IPS DF 6.9 (cell line): ENCODE measurements at regions not wholly inside any gene's neighbourhood (a gene's known extent, or its start where the extent isn't known, plus 50 kb on each side); places are given as distances from the start of the nearest gene placed in this dataset.

ENCODE experiments used
- DNase-seq: peaks from one replicate; pipeline ENCODE4 v3.0.0-alpha.2; 2013; ENCODE audit warnings: low read depth, low spot score
- H3K27ac ChIP-seq: one replicate; pipeline ENCODE4 v1.5.1; 2013; ENCODE audit warnings: low read length, control low read depth
- H3K27me3 ChIP-seq: 2 replicates; pipeline ENCODE4 v1.6.1; 2013; ENCODE audit warnings: mild to moderate bottlenecking, low read length; ENCODE audit not compliant: control insufficient read depth, insufficient read depth
- H3K36me3 ChIP-seq: 2 replicates; pipeline ENCODE4 v1.6.1; 2013; ENCODE audit warnings: low read length; ENCODE audit not compliant: control insufficient read depth, insufficient read depth
- H3K4me1 ChIP-seq: 2 replicates; pipeline ENCODE4 v1.6.1; 2013; ENCODE audit warnings: low read length; ENCODE audit not compliant: control insufficient read depth, insufficient read depth
- H3K4me3 ChIP-seq: 2 replicates; pipeline ENCODE4 v1.5.1; 2013; ENCODE audit warnings: mild to moderate bottlenecking, low read length
- H3K9me3 ChIP-seq: 2 replicates; pipeline ENCODE4 v1.6.1; 2013; ENCODE audit warnings: low read length, inconsistent platforms; ENCODE audit not compliant: control insufficient read depth, insufficient read depth
- WGBS: extraction: QIAGEN DNeasy Blood & Tissue Kit; methylation state at CpG from one replicate; pipeline ENCODE4 v1.1.7; 2013; ENCODE audit warnings: mixed read lengths, missing lambda C conversion rate; ENCODE audit not compliant: insufficient read length, insufficient coverage; 5-methylcytosine and 5-hydroxymethylcytosine counted together

GRCh38 chr20:40109136-40109535 lies 579.9 kb downstream of the MAFB start:
- Histone ChIP-seq H3K27me3 (peaks cover 1% of the 10 kb centered on the region; the same call in 1 of the 2 replicates), H3K4me1 (no peaks in the 10 kb centered on the region), H3K9me3 (no peaks in the 10 kb centered on the region), H3K27ac (no peak overlapping the region), H3K4me3 (no peak overlapping the region), H3K36me3 (no peaks in the 10 kb centered on the region)
- WGBS, result no CpG with 5 or more reads among the region's 5 CpGs
- no peak for DNase-seq

- Histone ChIP-seq H3K4me3 (no peak overlapping the region), H3K4me1 (no peaks in the 10 kb centered on the region), H3K9me3 (no peaks in the 10 kb centered on the region), H3K27me3 (peaks cover 1% of the 10 kb centered on the region; the same call in 1 of the 2 replicates), H3K27ac (no peak overlapping the region), H3K36me3 (no peaks in the 10 kb centered on the region)
- DNase-seq, result no peak
- no CpG with 5 or more reads among the region's 7 CpGs for WGBS
These were observed 580.7 kb downstream of the MAFB start for GRCh38 chr20:40108321-40108720.

- H3K27me3 ChIP-seq, result peaks cover 1% of the 10 kb centered on the region; the same call in 1 of the 2 replicates
- H3K9me3 ChIP-seq, result no peaks in the 10 kb centered on the region
- H3K36me3 ChIP-seq, result no peaks in the 10 kb centered on the region
- WGBS, result no CpG with 5 or more reads among the region's 5 CpGs
- no peak for DNase-seq
- no peak overlapping the region for H3K4me3 ChIP-seq
- no peak overlapping the region for H3K27ac ChIP-seq
- no peaks in the 10 kb centered on the region for H3K4me1 ChIP-seq
These were observed 584.1 kb downstream of the MAFB start for GRCh38 chr20:40104959-40105358.

- WGBS, result no CpG with 5 or more reads among the region's 3 CpGs
- no peaks in the 10 kb centered on the region for H3K9me3 ChIP-seq
- H3K27me3 ChIP-seq, result peaks cover 1% of the 10 kb centered on the region; the same call in 1 of the 2 replicates
- H3K4me3 ChIP-seq, result no peak overlapping the region
- H3K36me3 ChIP-seq, result no peaks in the 10 kb centered on the region
- no peaks in the 10 kb centered on the region for H3K4me1 ChIP-seq
- DNase-seq, result no peak
- H3K27ac ChIP-seq, result no peak overlapping the region
These were observed 585.6 kb downstream of the MAFB start for GRCh38 chr20:40103420-40103819.

- H3K27me3 ChIP-seq, result peaks cover 1% of the 10 kb centered on the region; the same call in 1 of the 2 replicates
- H3K9me3 ChIP-seq, result no peaks in the 10 kb centered on the region
- no peaks in the 10 kb centered on the region for H3K36me3 ChIP-seq
- H3K4me3 ChIP-seq, result no peak overlapping the region
- no CpG with 5 or more reads among the region's 4 CpGs for WGBS
- DNase-seq, result no peak
- no peak overlapping the region for H3K27ac ChIP-seq
- H3K4me1 ChIP-seq, result no peaks in the 10 kb centered on the region
These were observed 587.5 kb downstream of the MAFB start for GRCh38 chr20:40101560-40101959.

- WGBS, result no CpG with 5 or more reads among the region's 3 CpGs
- no peak overlapping the region for H3K27ac ChIP-seq
- H3K4me1 ChIP-seq, result no peaks in the 10 kb centered on the region
- H3K4me3 ChIP-seq, result no peak overlapping the region
- H3K27me3 ChIP-seq, result peaks cover 1% of the 10 kb centered on the region; the same call in 1 of the 2 replicates
- DNase-seq, result no peak
- H3K36me3 ChIP-seq, result no peaks in the 10 kb centered on the region
- no peaks in the 10 kb centered on the region for H3K9me3 ChIP-seq
These were observed 588.8 kb downstream of the MAFB start for GRCh38 chr20:40100261-40100660.

GRCh38 chr20:40090236-40090635 lies 598.8 kb downstream of the MAFB start:
- no CpG with 5 or more reads among the region's 2 CpGs for WGBS
- no peaks in the 10 kb centered on the region for H3K27me3 ChIP-seq

GRCh38 chr20:40087496-40087895 lies 601.5 kb downstream of the MAFB start:
- Histone ChIP-seq H3K27ac (no peak overlapping the region), H3K4me3 (no peak overlapping the region), H3K4me1 (no peaks in the 10 kb centered on the region), H3K27me3 (no peaks in the 10 kb centered on the region), H3K36me3 (no peaks in the 10 kb centered on the region), H3K9me3 (no peaks in the 10 kb centered on the region)
- no peak for DNase-seq

More at GRCh38 chr20:40090236-40090635, 598.8 kb downstream of the MAFB start:
- H3K27ac ChIP-seq, result no peak overlapping the region
- no peak for DNase-seq
- H3K9me3 ChIP-seq, result no peaks in the 10 kb centered on the region
- no peak overlapping the region for H3K4me3 ChIP-seq
- no peaks in the 10 kb centered on the region for H3K4me1 ChIP-seq
- no peaks in the 10 kb centered on the region for H3K36me3 ChIP-seq

GRCh38 chr20:40085513-40085912 lies 603.5 kb downstream of the MAFB start:
- Histone ChIP-seq H3K4me1 (no peaks in the 10 kb centered on the region), H3K27me3 (no peaks in the 10 kb centered on the region), H3K9me3 (no peaks in the 10 kb centered on the region), H3K27ac (no peak overlapping the region), H3K4me3 (no peak overlapping the region), H3K36me3 (no peaks in the 10 kb centered on the region)
- WGBS, result no CpG with 5 or more reads among the region's 3 CpGs
- DNase-seq, result no peak

GRCh38 chr20:40082436-40082835 lies 606.6 kb downstream of the MAFB start:
- no peak overlapping the region for H3K27ac ChIP-seq
- H3K9me3 ChIP-seq, result no peaks in the 10 kb centered on the region
- no peaks in the 10 kb centered on the region for H3K4me1 ChIP-seq
- no peak overlapping the region for H3K4me3 ChIP-seq
- no CpG with 5 or more reads among the region's 3 CpGs for WGBS
- no peak for DNase-seq
- no peaks in the 10 kb centered on the region for H3K27me3 ChIP-seq
- H3K36me3 ChIP-seq, result no peaks in the 10 kb centered on the region

GRCh38 chr20:40081653-40082052 lies 607.4 kb downstream of the MAFB start:
- Histone ChIP-seq H3K27me3 (no peaks in the 10 kb centered on the region), H3K36me3 (no peaks in the 10 kb centered on the region), H3K4me3 (no peak overlapping the region), H3K27ac (no peak overlapping the region), H3K4me1 (no peaks in the 10 kb centered on the region), H3K9me3 (no peaks in the 10 kb centered on the region)
- DNase-seq, result no peak
- no CpG with 5 or more reads among the region's 3 CpGs for WGBS
